ENCODE measurements at regions not wholly inside any gene's neighbourhood (a gene's known extent, or its start where the extent isn't known, plus 50 kb on each side); places are given as distances from the start of the nearest gene placed in this dataset.

GRCh38 chr15:97236140-97236539, 724.4 kb upstream of the ARRDC4 start:
- TF ChIP-seq EGR1 (IDR thresholded peaks at IDR 0.05) (no peak), NFIC (IDR thresholded peaks at IDR 0.05) (no peak), EP300 (IDR thresholded peaks at IDR 0.05; ENCODE audit: borderline replicate concordance) (no peak), CEBPB (IDR thresholded peaks at IDR 0.05) (no peak)

GRCh38 chr15:97237160-97237559, 723.3 kb upstream of the ARRDC4 start:
- TF ChIP-seq ZBTB7A (IDR thresholded peaks at IDR 0.05; ENCODE audit: low read depth) (no peak), FOXM1 (IDR thresholded peaks at IDR 0.05; ENCODE audit: borderline replicate concordance, low read depth) (no peak), RAD21 (IDR thresholded peaks at IDR 0.05; ENCODE audit: low read depth) (no peak)

GRCh38 chr15:97248376-97248775, 712.1 kb upstream of the ARRDC4 start:
- no peak for TF ChIP-seq USF1 (IDR thresholded peaks at IDR 0.05)
- TF ChIP-seq CREB1 (IDR thresholded peaks at IDR 0.05; ENCODE audit: low read depth) = no peak
- no peak for TF ChIP-seq NFIC (IDR thresholded peaks at IDR 0.05)
- TF ChIP-seq YY1 (IDR thresholded peaks at IDR 0.05; ENCODE audit: low read depth) = no peak
- TF ChIP-seq EGR1 (IDR thresholded peaks at IDR 0.05) = no peak
- TF ChIP-seq, protein P1, sequence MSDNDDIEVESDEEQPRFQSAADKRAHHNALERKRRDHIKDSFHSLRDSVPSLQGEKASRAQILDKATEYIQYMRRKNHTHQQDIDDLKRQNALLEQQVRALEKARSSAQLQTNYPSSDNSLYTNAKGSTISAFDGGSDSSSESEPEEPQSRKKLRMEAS (IDR thresholded peaks at IDR 0.05) = no peak
- TF ChIP-seq EP300 (IDR thresholded peaks at IDR 0.05; ENCODE audit: borderline replicate concordance) = no peak
- TF ChIP-seq FOXM1 (IDR thresholded peaks at IDR 0.05; ENCODE audit: borderline replicate concordance, low read depth) = no peak
- no peak for TF ChIP-seq CEBPB (IDR thresholded peaks at IDR 0.05)
- TF ChIP-seq TEAD4 (IDR thresholded peaks at IDR 0.05) = no peak
- TF ChIP-seq, protein P2, sequence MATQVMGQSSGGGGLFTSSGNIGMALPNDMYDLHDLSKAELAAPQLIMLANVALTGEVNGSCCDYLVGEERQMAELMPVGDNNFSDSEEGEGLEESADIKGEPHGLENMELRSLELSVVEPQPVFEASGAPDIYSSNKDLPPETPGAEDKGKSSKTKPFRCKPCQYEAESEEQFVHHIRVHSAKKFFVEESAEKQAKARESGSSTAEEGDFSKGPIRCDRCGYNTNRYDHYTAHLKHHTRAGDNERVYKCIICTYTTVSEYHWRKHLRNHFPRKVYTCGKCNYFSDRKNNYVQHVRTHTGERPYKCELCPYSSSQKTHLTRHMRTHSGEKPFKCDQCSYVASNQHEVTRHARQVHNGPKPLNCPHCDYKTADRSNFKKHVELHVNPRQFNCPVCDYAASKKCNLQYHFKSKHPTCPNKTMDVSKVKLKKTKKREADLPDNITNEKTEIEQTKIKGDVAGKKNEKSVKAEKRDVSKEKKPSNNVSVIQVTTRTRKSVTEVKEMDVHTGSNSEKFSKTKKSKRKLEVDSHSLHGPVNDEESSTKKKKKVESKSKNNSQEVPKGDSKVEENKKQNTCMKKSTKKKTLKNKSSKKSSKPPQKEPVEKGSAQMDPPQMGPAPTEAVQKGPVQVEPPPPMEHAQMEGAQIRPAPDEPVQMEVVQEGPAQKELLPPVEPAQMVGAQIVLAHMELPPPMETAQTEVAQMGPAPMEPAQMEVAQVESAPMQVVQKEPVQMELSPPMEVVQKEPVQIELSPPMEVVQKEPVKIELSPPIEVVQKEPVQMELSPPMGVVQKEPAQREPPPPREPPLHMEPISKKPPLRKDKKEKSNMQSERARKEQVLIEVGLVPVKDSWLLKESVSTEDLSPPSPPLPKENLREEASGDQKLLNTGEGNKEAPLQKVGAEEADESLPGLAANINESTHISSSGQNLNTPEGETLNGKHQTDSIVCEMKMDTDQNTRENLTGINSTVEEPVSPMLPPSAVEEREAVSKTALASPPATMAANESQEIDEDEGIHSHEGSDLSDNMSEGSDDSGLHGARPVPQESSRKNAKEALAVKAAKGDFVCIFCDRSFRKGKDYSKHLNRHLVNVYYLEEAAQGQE (IDR thresholded peaks at IDR 0.05; ENCODE audit: low read depth) = no peak
- TF ChIP-seq ZBTB7A (IDR thresholded peaks at IDR 0.05; ENCODE audit: low read depth) = no peak

DNA sequence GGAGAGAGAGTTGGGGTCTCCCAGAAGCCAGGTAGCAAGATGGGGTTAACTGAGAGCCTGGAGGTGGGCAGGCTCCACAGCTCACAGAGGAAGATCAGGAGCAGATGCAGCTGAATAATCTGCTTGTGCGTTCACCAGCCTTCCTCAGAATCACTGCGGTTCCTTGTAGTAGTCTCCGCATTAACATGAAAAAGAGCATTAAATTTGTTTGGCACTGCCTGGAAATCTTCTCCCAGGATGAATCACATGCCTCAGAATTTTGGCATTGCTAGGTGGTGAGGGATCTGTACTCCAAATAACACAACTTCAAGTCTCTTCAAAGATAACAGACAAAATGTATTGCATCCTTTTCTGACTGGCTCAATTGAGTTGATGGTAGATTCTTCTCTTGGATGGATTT, 700.6 kb upstream of the ARRDC4 start:
- TF ChIP-seq, protein P2 (IDR thresholded peaks at IDR 0.05; ENCODE audit: low read depth) = no peak
- TF ChIP-seq CREB1 (IDR thresholded peaks at IDR 0.05; ENCODE audit: low read depth) (no peak), RAD21 (IDR thresholded peaks at IDR 0.05; ENCODE audit: low read depth) (no peak), NFIC (IDR thresholded peaks at IDR 0.05) (no peak), CEBPB (IDR thresholded peaks at IDR 0.05) (no peak), ZBTB7A (IDR thresholded peaks at IDR 0.05; ENCODE audit: low read depth) (no peak), EP300 (IDR thresholded peaks at IDR 0.05; ENCODE audit: borderline replicate concordance) (no peak), YY1 (IDR thresholded peaks at IDR 0.05; ENCODE audit: low read depth) (no peak), TEAD4 (IDR thresholded peaks at IDR 0.05) (no peak), USF1 (IDR thresholded peaks at IDR 0.05) (no peak), TCF12 (IDR thresholded peaks at IDR 0.05; ENCODE audit: low read depth) (no peak), EGR1 (IDR thresholded peaks at IDR 0.05) (no peak), TAF1 (IDR thresholded peaks at IDR 0.05; ENCODE audit: low read depth) (no peak)
- TF ChIP-seq, protein P1 (IDR thresholded peaks at IDR 0.05) = no peak

DNA sequence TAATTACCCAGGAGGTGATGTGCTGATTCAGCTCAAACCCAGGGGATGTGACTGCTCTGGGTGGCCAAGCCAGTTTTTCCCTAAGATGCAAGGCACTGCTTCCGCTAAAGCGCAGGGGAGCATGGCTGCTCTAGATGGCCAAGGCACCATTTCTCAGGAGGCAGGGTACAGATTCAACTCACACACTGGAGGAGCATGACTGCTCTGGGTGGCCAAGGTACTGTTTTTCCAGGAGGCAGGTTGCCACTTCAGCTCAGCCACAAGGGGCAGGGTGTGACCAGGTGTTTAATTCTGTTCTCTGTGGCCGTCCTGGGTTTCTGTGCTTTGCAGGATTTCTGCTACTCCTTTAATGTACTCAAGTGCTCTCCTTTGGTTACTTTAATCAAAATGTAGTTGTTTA, 659.3 kb upstream of the ARRDC4 start:
- TF ChIP-seq EGR1 (IDR thresholded peaks at IDR 0.05) = no peak

DNA sequence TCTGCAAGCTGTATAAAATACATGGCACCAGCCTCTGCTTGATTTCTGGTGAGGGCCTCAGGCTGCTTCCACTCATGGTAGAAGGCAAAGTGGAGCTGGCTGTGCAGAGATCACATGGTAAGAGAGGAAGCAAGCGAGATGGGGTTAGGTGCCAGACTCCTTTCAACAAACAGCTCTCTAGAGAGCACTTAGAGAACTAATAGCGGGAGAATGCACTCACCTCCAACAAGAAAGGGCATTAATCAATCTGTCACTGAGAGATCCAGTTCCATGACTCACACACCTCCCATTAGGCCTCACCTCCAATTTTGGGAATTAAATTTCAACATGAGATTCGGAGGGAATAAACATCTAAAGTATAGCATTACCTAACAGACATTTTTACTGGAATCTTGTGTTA, 644.1 kb upstream of the ARRDC4 start:
- TF ChIP-seq FOXM1 (IDR thresholded peaks at IDR 0.05; ENCODE audit: borderline replicate concordance, low read depth) (no peak), YY1 (IDR thresholded peaks at IDR 0.05; ENCODE audit: low read depth) (no peak), EGR1 (IDR thresholded peaks at IDR 0.05) (no peak), NFIC (IDR thresholded peaks at IDR 0.05) (no peak), USF1 (IDR thresholded peaks at IDR 0.05) (no peak)

GRCh38 chr15:97317163-97317562, 643.3 kb upstream of the ARRDC4 start:
- TF ChIP-seq FOXM1 (IDR thresholded peaks at IDR 0.05; ENCODE audit: borderline replicate concordance, low read depth) (no peak), TCF12 (IDR thresholded peaks at IDR 0.05; ENCODE audit: low read depth) (no peak), NFIC (IDR thresholded peaks at IDR 0.05) (no peak)
